ENCODE measurements at regions not wholly inside any gene's neighbourhood (a gene's known extent, or its start where the extent isn't known, plus 50 kb on each side); places are given as distances from the start of the nearest gene placed in this dataset.
"Not testable (repeated sequence)": the region's sequence is repeated elsewhere in the genome, so short reads cannot be mapped to it uniquely, and the experiment has no call there.

GRCh38 chr2:35298493-35298892, 1057.1 kb upstream of the CRIM1 start:
- DNase-seq (ENCODE audit: low read depth): no peak

- DNase-seq (ENCODE audit: low read depth): no peak
Observed at GRCh38 chr2:35297403-35297802, 1058.2 kb upstream of the CRIM1 start.

- DNase-seq (ENCODE audit: low read depth): no peak
Observed at GRCh38 chr2:35294636-35295263, 1060.8 kb upstream of the CRIM1 start.

GRCh38 chr2:35293261-35293660, 1062.3 kb upstream of the CRIM1 start:
- DNase-seq (ENCODE audit: low read depth): no peak

- no peak for DNase-seq (ENCODE audit: low read depth)
Observed at GRCh38 chr2:35292199-35292598, 1063.4 kb upstream of the CRIM1 start.

GRCh38 chr2:35281702-35282101, 1073.9 kb upstream of the CRIM1 start:
- DNase-seq (ENCODE audit: low read depth): no peak

GRCh38 chr2:35255826-35256225, 1099.8 kb upstream of the CRIM1 start:
- DNase-seq (ENCODE audit: low read depth): no peak

- no peak for DNase-seq (ENCODE audit: low read depth)
Observed at GRCh38 chr2:35251156-35251555, 1104.4 kb upstream of the CRIM1 start.

GRCh38 chr2:35246702-35247101, 1108.9 kb upstream of the CRIM1 start:
- DNase-seq (ENCODE audit: low read depth): no peak

- no peak for DNase-seq (ENCODE audit: low read depth)
Observed at GRCh38 chr2:35228584-35228983, 1127.0 kb upstream of the CRIM1 start.

- DNase-seq (ENCODE audit: low read depth): no peak
Observed at GRCh38 chr2:35220461-35220860, 1135.1 kb upstream of the CRIM1 start.

- no peak for DNase-seq (ENCODE audit: low read depth)
Observed at GRCh38 chr2:35204881-35205280, 1150.7 kb upstream of the CRIM1 start.

- DNase-seq (ENCODE audit: low read depth): no peak
Observed at GRCh38 chr2:35204323-35204722, 1151.3 kb upstream of the CRIM1 start.

- DNase-seq (ENCODE audit: low read depth): no peak
Observed at GRCh38 chr2:35199298-35199697, 1156.3 kb upstream of the CRIM1 start.

- no peak for DNase-seq (ENCODE audit: low read depth)
Observed at GRCh38 chr2:35185861-35186412, 1169.6 kb upstream of the CRIM1 start.

- DNase-seq (ENCODE audit: low read depth): no peak
Observed at GRCh38 chr2:35184471-35184870, 1171.1 kb upstream of the CRIM1 start.

GRCh38 chr2:35176726-35177125, 1178.9 kb upstream of the CRIM1 start:
- DNase-seq (ENCODE audit: low read depth): not testable (repeated sequence)

GRCh38 chr2:35174845-35175244, 1180.7 kb upstream of the CRIM1 start:
- DNase-seq (ENCODE audit: low read depth): no peak

- no peak for DNase-seq (ENCODE audit: low read depth)
Observed at GRCh38 chr2:35172687-35173086, 1182.9 kb upstream of the CRIM1 start.

- no peak for DNase-seq (ENCODE audit: low read depth)
Observed at GRCh38 chr2:35168351-35168750, 1187.2 kb upstream of the CRIM1 start.

GRCh38 chr2:35163948-35164347, 1191.6 kb upstream of the CRIM1 start:
- no peak for DNase-seq (ENCODE audit: low read depth)

- no peak for DNase-seq (ENCODE audit: low read depth)
Observed at GRCh38 chr2:35160871-35161270, 1194.7 kb upstream of the CRIM1 start.

- no peak for DNase-seq (ENCODE audit: low read depth)
Observed at GRCh38 chr2:35125871-35126270, 1229.7 kb upstream of the CRIM1 start.

- DNase-seq (ENCODE audit: low read depth): no peak
Observed at GRCh38 chr2:35125278-35125677, 1230.3 kb upstream of the CRIM1 start.

Measured in stimulated activated CD8-positive, alpha-beta memory T cell treated with anti-CD3 and anti-CD28 coated beads, Interleukin-4, amount 100 ng/mL, for 24 hours (primary cell).